Mesothelial cell of epicardium (in vitro differentiated cells): ENCODE measurements at regions not wholly inside any gene's neighbourhood (a gene's known extent, or its start where the extent isn't known, plus 50 kb on each side); places are given as distances from the start of the nearest gene placed in this dataset.
A peak's percentile ranks its signal among the peaks of the same experiment; 100 is the strongest.

Source experiments
- DNase-seq, 2 experiments: peaks; one replicate each; pipeline ENCODE4 v3.0.0; 2021; ENCODE audit warnings: low spot score in 2 of 2; ENCODE audit not compliant: unreplicated experiment in 2 of 2
- H3K27ac Mint-ChIP-seq: 2 replicates; pipeline ENCODE4 v1.8.0; 2021; ENCODE audit warnings: mixed read lengths
- H3K27me3 Mint-ChIP-seq: 2 replicates; pipeline ENCODE4 v1.8.0; 2021; ENCODE audit warnings: low read depth, mixed read lengths
- H3K36me3 Mint-ChIP-seq: 2 replicates; pipeline ENCODE4 v1.8.0; 2021; ENCODE audit warnings: mixed read lengths
- H3K4me1 Mint-ChIP-seq: 2 replicates; pipeline ENCODE4 v1.8.0; 2021; ENCODE audit warnings: mixed read lengths
- H3K4me3 Mint-ChIP-seq: 2 replicates; pipeline ENCODE4 v1.8.0; 2021; ENCODE audit warnings: mild to moderate bottlenecking, moderate library complexity, mixed read lengths
- H3K9me3 Mint-ChIP-seq: 2 replicates; pipeline ENCODE4 v1.8.0; 2021; ENCODE audit warnings: mixed read lengths
- TF ChIP-seq, protein P1 (sequence below): fragments of 200-600 bp; sonication (generic); IDR thresholded peaks from one replicate; pipeline ENCODE4 v1.5.0; 2021; ENCODE audit warnings: antibody characterized with exemption; ENCODE audit not compliant: unreplicated experiment

DNA sequence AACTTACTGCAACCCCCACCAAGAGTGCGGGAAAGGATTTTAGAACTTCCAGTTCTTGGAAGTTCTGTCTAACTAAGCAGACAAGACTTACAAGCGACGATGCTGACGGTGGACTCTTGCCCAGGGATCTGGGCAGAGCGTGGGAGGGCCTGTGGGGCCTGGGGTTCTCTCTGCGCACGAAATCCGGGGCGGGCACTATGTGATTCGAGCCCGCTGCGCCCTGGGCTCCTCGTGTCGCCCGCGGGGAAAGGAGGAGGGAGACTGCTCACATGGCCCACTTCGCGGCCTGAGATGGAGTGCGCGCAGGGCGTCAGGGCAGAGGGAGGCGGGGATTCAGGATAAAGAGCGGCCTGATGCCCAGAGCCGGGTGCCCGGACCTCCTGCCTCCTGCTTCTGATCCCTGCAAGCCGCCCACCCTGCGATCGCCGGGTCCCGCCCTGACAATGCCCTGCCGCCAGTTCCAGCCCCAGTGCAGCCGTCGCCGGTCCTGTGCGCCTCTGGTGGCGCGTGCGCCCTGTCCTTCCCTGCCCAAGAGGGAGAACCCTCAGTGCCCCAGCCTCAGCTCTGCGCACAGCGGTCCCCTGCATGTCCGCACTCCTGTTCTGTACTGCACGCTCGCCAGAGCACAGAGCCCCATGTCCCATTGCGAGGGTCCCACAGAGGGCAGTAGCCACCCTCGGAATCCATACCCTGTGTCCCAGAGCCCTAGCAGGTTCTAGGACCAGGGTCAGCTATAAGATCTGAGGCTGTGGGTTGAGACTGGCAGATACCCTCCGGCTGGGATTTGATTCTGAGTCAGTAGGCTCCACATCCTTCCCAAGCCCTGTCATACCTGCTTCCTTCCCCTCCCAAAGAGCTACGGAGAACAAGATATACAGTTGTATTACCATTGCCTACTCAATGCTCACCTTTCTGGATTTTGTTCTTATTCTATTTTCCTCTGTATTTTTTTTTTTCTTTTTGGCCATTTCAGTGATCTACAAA, 99.4 kb upstream of the TMEM106B start:
- DNase-seq = no peak
- TF ChIP-seq, protein P1, sequence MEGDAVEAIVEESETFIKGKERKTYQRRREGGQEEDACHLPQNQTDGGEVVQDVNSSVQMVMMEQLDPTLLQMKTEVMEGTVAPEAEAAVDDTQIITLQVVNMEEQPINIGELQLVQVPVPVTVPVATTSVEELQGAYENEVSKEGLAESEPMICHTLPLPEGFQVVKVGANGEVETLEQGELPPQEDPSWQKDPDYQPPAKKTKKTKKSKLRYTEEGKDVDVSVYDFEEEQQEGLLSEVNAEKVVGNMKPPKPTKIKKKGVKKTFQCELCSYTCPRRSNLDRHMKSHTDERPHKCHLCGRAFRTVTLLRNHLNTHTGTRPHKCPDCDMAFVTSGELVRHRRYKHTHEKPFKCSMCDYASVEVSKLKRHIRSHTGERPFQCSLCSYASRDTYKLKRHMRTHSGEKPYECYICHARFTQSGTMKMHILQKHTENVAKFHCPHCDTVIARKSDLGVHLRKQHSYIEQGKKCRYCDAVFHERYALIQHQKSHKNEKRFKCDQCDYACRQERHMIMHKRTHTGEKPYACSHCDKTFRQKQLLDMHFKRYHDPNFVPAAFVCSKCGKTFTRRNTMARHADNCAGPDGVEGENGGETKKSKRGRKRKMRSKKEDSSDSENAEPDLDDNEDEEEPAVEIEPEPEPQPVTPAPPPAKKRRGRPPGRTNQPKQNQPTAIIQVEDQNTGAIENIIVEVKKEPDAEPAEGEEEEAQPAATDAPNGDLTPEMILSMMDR = no peak
- H3K9me3 Mint-ChIP-seq = peaks cover 9% of the 10 kb centered on the region
- H3K27ac Mint-ChIP-seq = no peak overlapping the region
- no peaks in the 10 kb centered on the region for H3K36me3 Mint-ChIP-seq
- H3K4me3 Mint-ChIP-seq = no peak overlapping the region
- H3K27me3 Mint-ChIP-seq = no peaks in the 10 kb centered on the region
- peaks cover 47% of the 10 kb centered on the region for H3K4me1 Mint-ChIP-seq

DNA sequence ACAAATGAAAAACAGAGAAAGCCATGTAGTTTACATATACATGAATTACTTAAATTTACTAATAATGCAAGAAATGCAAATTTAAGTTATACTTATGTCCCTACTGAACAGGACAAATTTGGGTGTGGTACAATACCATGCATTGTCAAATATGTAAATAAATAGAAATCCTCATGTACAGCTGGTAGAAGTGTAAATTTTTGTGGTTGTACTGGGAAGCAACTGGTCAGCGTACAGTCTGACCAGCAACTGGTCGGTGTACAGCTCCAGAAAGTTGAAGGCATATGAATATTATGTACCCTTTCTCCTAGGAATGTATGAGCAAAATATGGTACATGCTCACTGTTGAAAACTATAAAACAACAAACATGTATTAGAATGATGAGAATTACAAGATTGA, 93.9 kb upstream of the TMEM106B start:
- Mint-ChIP-seq H3K27me3 (no peaks in the 10 kb centered on the region), H3K9me3 (peaks cover 6% of the 10 kb centered on the region), H3K4me1 (peaks cover 33% of the 10 kb centered on the region), H3K4me3 (no peak overlapping the region), H3K36me3 (peaks cover under 1% of the 10 kb centered on the region), H3K27ac (no peak overlapping the region)
- DNase-seq = no peak
- TF ChIP-seq, protein P1 = no peak

GRCh38 chr7:12119620-12120303, 91.3 kb upstream of the TMEM106B start:
- H3K4me1 Mint-ChIP-seq = peaks cover 37% of the 10 kb centered on the region

GRCh38 chr7:12120632-12121031, 90.5 kb upstream of the TMEM106B start:
- Mint-ChIP-seq H3K27me3 (no peaks in the 10 kb centered on the region), H3K9me3 (peaks cover 7% of the 10 kb centered on the region), H3K4me3 (no peak overlapping the region), H3K27ac (peak overlapping the region; percentile 48), H3K4me1 (peaks cover 42% of the 10 kb centered on the region), H3K36me3 (peaks cover 7% of the 10 kb centered on the region)
- TF ChIP-seq, protein P1 = no peak
- no peak for DNase-seq

More at GRCh38 chr7:12119620-12120303, 91.3 kb upstream of the TMEM106B start:
- TF ChIP-seq, protein P1 = no peak
- H3K4me3 Mint-ChIP-seq = no peak overlapping the region
- H3K27ac Mint-ChIP-seq = no peak overlapping the region
- H3K27me3 Mint-ChIP-seq = no peaks in the 10 kb centered on the region
- peaks cover 7% of the 10 kb centered on the region for H3K9me3 Mint-ChIP-seq
- peaks cover 7% of the 10 kb centered on the region for H3K36me3 Mint-ChIP-seq
- no peak for DNase-seq

DNA sequence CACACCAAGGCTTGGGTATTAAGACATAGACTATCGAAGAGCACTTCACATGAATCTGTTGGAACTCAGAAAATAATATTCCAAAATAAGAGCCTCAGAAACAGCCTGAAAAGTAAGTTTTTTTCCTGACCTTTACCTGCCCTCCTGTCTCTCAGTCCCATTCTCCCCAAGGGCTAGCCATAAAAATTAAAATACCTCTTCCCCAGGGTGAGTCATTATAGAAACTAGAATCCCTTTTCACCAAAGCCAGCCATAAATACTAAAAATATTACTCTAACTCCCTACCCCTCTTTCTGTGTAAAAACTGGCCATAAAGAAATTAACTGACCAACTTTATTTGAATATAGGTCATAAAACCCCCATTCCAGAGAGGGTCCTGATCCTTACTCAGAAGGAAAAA, 87.9 kb upstream of the TMEM106B start:
- Mint-ChIP-seq H3K4me3 (no peak overlapping the region), H3K27me3 (no peaks in the 10 kb centered on the region)

More for the DNA sequence above, 87.9 kb upstream of the TMEM106B start:
- DNase-seq = no peak
- peak overlapping the region; percentile 88 for H3K27ac Mint-ChIP-seq
- H3K36me3 Mint-ChIP-seq = peaks cover 7% of the 10 kb centered on the region
- H3K9me3 Mint-ChIP-seq = peaks cover 7% of the 10 kb centered on the region
- TF ChIP-seq, protein P1 = no peak
- H3K4me1 Mint-ChIP-seq = peaks cover 56% of the 10 kb centered on the region
